GM19324 (cell line): ENCODE measurements at regions not wholly inside any gene's neighbourhood (a gene's known extent, or its start where the extent isn't known, plus 50 kb on each side); places are given as distances from the start of the nearest gene placed in this dataset.
"Not testable (repeated sequence)": the region's sequence is repeated elsewhere in the genome, so short reads cannot be mapped to it uniquely, and the experiment has no call there.

Experiments
- ATAC-seq: cut with Tn5 transposase; IDR thresholded peaks from one replicate; pipeline ENCODE4 v1.9.1; 2021; ENCODE audit warnings: mild to moderate bottlenecking, moderate library complexity; ENCODE audit not compliant: unreplicated experiment, low FRiP score

- no peak for ATAC-seq
These were observed 811.2 kb downstream of the RNF144A start for GRCh38 chr2:7728388-7728787.

- ATAC-seq = no peak
These were observed 813.2 kb downstream of the RNF144A start for GRCh38 chr2:7730449-7730848.

GRCh38 chr2:7730990-7731389 is 813.8 kb downstream of the RNF144A start:
- ATAC-seq = no peak

GRCh38 chr2:7732497-7732896 is 815.3 kb downstream of the RNF144A start:
- ATAC-seq = no peak

DNA sequence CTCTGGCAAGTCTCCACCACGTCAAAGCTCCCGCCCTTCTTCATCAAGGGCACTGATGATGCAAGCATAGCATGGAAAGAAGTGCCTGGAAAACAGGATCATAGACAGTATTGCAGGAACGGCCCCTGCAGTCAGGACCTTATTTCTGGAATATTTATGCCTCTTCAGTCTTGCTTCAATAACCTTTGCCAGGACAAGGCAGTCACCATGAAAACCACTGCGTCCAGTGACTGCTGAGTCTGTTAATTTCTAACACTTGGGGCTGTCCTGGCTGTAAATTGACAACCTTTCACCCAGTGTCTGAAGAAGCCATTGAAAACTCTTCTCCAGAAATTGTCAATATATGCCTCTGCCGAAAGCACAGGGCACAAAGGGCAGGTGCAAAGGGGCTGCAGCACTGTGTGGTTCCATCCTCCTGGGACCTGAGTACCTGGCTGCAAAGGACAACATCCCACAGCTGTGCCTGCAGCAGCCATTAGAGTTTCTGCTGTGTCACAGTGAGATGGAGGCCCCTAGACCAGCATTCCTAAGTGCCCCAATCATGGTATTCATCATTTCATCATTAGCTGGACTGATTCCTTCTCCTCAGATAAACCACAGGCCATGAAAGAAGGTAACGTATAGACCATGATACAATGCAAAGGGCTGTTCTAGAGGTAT is 819.6 kb downstream of the RNF144A start:
- no peak for ATAC-seq

DNA sequence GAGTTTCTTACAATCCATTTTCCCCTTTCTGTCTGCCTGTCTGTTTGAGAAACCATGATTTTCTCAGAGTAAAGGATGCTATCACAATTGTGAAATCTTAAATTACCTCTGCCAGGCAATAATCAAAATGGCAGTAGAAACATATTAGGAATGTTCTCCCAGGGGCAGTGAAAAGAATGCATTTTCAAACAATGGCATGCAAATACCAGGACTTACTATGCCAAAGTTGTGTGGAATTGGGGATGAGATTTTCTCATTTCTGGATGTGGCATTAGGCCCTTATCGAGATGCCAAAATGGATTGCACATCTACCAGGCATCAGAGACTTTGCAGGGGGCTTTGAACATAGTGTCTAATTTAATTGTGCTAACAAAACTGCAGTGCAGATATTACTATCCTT is 821.4 kb downstream of the RNF144A start:
- no peak for ATAC-seq

DNA sequence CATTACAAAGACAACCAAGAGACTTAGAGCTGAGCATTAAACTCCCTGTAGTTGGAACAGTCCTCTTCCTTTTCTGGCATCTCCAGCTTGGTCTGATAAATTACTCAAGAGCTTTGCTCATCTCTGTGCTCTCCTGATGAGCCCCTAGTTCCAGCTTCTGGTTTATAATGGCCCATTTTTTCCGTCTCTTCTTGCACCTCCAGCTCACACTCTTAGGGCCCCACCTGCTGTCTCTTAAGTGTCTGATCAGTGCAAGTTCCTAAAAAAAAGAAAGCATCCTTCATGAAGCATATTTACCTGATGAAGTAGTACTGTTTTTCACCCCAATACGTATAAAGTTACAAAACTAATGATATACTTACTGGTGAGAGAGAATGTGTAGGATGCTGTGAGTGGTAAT is 822.9 kb downstream of the RNF144A start:
- ATAC-seq = no peak

GRCh38 chr2:7742301-7742700 is 825.1 kb downstream of the RNF144A start:
- no peak for ATAC-seq

DNA sequence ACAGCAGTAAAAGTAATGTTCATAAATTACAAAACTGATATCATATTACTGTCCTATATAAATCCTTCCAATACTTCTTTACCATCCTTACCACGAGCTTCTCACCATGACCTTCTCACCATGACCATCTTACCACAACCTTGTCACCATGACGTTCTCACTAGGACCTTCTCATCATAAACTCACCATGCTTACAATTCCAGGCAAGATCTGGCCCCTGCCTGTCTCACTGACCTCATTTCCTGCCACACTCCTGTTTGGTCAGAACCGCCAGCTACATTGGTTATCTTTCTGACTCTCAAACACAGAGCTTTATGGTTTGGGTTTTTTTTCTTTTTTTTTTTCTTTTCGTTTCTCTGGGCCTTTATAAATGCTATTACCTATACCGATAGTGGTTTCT is 827.6 kb downstream of the RNF144A start:
- no peak for ATAC-seq

DNA sequence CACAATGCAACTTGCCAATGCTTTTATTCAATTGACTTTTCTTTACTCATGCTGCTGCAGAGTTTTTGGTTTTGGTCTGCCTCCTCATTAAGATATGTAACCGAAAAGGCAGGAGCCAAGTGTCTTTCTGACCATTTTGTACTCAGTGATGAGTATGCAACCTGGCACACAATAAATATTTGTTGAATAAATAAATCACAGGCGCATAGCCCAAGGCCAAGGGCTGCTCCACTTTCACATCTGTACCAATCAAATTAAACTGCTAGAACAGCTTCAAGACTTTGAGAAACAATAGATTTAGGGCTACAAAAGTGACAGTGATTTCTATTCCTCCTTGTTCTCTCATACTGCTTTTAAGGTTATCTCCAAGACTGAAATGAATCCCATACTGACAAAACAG is 828.2 kb downstream of the RNF144A start:
- ATAC-seq = no peak

GRCh38 chr2:7748717-7749415 is 831.7 kb downstream of the RNF144A start:
- no peak for ATAC-seq

GRCh38 chr2:7749895-7750559 is 832.8 kb downstream of the RNF144A start:
- no peak for ATAC-seq

DNA sequence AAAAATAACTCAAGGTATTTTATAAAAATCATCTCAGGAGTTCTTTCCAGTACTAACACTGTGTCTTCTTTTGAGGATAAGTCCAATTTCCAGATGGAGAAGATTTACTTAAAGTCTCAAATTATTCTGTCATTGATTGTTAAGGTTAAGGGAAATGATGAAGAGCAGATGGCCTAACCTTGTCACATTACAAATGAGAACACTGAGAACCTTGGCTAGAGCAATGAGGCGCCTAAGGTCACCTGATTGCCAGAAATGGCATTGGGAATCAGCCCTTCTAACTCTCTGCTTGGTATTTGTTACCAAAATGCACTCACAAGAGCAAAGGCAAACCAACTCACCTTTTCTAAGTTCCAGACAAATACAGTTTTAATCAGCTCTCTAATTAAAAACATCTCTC is 835.1 kb downstream of the RNF144A start:
- ATAC-seq = no peak

DNA sequence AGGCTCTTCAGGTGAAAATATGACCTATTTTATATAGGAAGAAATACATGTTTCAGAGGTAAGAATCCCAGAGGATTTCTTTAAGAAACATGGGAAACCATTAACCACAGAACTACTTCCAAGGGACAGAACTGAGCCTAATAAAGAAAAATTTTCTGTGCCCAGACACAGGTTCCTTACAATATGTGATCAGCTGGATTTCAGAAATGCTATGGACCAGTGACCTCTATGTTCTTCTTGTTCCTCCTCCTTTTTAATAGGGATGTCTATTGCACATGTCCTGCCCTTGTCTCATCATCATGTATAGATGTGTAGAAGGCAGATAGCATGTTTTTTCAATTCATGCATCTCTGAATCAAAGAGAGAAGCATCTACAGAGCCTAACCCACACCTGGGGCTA is 836.6 kb downstream of the RNF144A start:
- ATAC-seq = no peak

GRCh38 chr2:7755879-7756278 is 838.7 kb downstream of the RNF144A start:
- ATAC-seq = no peak

DNA sequence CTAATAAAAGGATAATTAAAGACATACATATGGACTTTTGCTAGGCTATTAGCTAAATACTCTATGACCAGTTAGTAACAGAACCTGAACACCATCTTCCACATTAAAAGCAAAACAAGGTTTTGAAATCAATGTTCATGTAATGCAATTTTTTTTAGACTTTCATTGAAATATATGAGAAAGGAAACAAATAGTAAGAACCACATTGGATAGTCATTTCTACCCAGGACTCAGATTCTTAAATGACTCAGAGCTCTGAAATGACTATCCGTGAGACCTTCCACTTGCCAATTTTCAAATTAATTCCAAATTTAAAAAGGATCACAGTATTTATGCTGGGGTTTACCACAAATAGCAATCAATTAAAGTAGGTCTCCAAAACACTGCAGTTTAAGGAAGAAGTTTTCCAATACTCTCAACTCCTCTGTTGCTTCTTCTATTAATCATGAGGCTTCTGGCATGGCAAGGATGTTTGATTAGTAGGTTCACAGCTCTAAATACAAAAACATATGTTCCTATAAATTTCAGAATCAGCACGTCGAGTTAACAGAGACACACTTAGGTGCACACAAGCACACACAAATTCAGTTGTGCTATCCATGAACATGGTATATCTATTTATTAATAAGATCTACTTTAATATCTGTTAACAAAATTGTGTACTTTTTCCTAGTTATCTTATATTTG is 841.0 kb downstream of the RNF144A start:
- ATAC-seq = no peak

- no peak for ATAC-seq
These were observed 842.7 kb downstream of the RNF144A start for GRCh38 chr2:7759898-7760297.

DNA sequence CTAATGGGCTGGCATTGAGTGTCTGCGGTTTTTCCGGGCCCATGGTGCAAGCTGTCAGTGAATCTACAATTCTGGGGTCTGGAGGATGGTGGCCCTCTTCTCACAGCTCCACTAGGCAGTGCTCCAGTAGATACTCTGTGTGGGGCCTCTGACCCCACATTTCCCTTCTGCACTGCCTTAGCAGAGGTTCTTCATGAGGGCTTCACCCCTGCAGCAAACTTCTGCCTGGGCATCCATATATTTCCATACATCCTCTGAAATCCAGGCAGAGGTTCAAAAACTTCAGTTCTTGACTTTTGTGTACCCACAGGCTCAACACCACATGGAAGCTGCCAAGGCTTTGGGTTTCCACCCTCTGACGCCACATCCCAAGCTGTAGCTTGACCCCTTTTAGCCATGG is 846.2 kb downstream of the RNF144A start:
- not testable (repeated sequence) for ATAC-seq

- ATAC-seq = no peak
These were observed 848.0 kb downstream of the RNF144A start for GRCh38 chr2:7765236-7765635.

GRCh38 chr2:7766088-7766722 is 849.0 kb downstream of the RNF144A start:
- no peak for ATAC-seq
